ENCODE measurements at regions not wholly inside any gene's neighbourhood (a gene's known extent, or its start where the extent isn't known, plus 50 kb on each side); places are given as distances from the start of the nearest gene placed in this dataset.
"Not testable (repeated sequence)": the region's sequence is repeated elsewhere in the genome, so short reads cannot be mapped to it uniquely, and the experiment has no call there.

GRCh38 chr2:131753640-131754561 is 226.2 kb downstream of the CCDC74A start:
- DNase-seq: no peak

- no peak for DNase-seq
These were observed 227.4 kb downstream of the CCDC74A start for GRCh38 chr2:131754929-131755720.

- DNase-seq: no peak
These were observed 228.6 kb downstream of the CCDC74A start for GRCh38 chr2:131756141-131756907.

GRCh38 chr2:131758941-131759340 is 231.3 kb downstream of the CCDC74A start:
- DNase-seq: not testable (repeated sequence)

- not testable (repeated sequence) for DNase-seq
These were observed 247.4 kb downstream of the CCDC74A start for GRCh38 chr2:131774955-131775555.

GRCh38 chr2:131775903-131776506 is 248.3 kb downstream of the CCDC74A start:
- DNase-seq: not testable (repeated sequence)

GRCh38 chr2:131780446-131780845 is 252.8 kb downstream of the CCDC74A start:
- DNase-seq: not testable (repeated sequence)

GRCh38 chr2:131801210-131801744 is 273.6 kb downstream of the CCDC74A start:
- DNase-seq: no peak

- DNase-seq: peak; percentile 59
These were observed 274.2 kb downstream of the CCDC74A start for GRCh38 chr2:131801745-131802350.

GRCh38 chr2:131802351-131802836 is 274.7 kb downstream of the CCDC74A start:
- DNase-seq: peak; percentile 12

- not testable (repeated sequence) for DNase-seq
These were observed 275.5 kb downstream of the CCDC74A start for GRCh38 chr2:131803237-131803636.

GRCh38 chr2:131812605-131813004 is 284.9 kb downstream of the CCDC74A start:
- DNase-seq: not testable (repeated sequence)

- not testable (repeated sequence) for DNase-seq
These were observed 285.7 kb downstream of the CCDC74A start for GRCh38 chr2:131813378-131813777.

- not testable (repeated sequence) for DNase-seq
These were observed 290.7 kb downstream of the CCDC74A start for GRCh38 chr2:131818267-131818973.

GRCh38 chr2:131822237-131822721 is 294.6 kb downstream of the CCDC74A start:
- DNase-seq: not testable (repeated sequence)

- DNase-seq: not testable (repeated sequence)
These were observed 295.4 kb downstream of the CCDC74A start for GRCh38 chr2:131823058-131823457.

- DNase-seq: not testable (repeated sequence)
These were observed 297.3 kb downstream of the CCDC74A start for GRCh38 chr2:131824986-131825385.

- DNase-seq: no peak
These were observed 299.9 kb downstream of the CCDC74A start for GRCh38 chr2:131827481-131828163.

GRCh38 chr2:131828164-131828561 is 300.5 kb downstream of the CCDC74A start:
- no peak for DNase-seq

Measured in fibroblast of skin of right biceps (primary cell).